Gastrocnemius medialis (tissue), 4 donors: ENCODE measurements at regions not wholly inside any gene's neighbourhood (a gene's known extent, or its start where the extent isn't known, plus 50 kb on each side); places are given as distances from the start of the nearest gene placed in this dataset.
"Not testable (repeated sequence)": the region's sequence is repeated elsewhere in the genome, so short reads cannot be mapped to it uniquely, and the experiment has no call there.

Experiments
- POLR2A ChIP-seq, 2 donors: fragments of 450-650 bp; IDR thresholded peaks; one replicate each; pipeline ENCODE4 v1.6.1; 2017; ENCODE audit warnings: antibody characterized with exemption in 2 of 2, mild to moderate bottlenecking in 2 of 2, moderate library complexity in 2 of 2
- TF ChIP-seq, protein P1 (sequence below), 5 experiments: fragments of 450-650 bp in 3 of 5; fragments of 200-600 bp in 2 of 5; sonication (generic) in 2 of 5; IDR thresholded peaks in 4 of 5; conservative IDR thresholded peaks in 1 of 5; 1 replicate in 4 of 5; 2 replicates in 1 of 5; pipeline ENCODE4 v1.5.1; 2016 to 2019; ENCODE audit warnings: antibody characterized with exemption in 5 of 5, mild to moderate bottlenecking in 3 of 5, moderate library complexity in 3 of 5

- TF ChIP-seq, protein P1, sequence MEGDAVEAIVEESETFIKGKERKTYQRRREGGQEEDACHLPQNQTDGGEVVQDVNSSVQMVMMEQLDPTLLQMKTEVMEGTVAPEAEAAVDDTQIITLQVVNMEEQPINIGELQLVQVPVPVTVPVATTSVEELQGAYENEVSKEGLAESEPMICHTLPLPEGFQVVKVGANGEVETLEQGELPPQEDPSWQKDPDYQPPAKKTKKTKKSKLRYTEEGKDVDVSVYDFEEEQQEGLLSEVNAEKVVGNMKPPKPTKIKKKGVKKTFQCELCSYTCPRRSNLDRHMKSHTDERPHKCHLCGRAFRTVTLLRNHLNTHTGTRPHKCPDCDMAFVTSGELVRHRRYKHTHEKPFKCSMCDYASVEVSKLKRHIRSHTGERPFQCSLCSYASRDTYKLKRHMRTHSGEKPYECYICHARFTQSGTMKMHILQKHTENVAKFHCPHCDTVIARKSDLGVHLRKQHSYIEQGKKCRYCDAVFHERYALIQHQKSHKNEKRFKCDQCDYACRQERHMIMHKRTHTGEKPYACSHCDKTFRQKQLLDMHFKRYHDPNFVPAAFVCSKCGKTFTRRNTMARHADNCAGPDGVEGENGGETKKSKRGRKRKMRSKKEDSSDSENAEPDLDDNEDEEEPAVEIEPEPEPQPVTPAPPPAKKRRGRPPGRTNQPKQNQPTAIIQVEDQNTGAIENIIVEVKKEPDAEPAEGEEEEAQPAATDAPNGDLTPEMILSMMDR (IDR thresholded peaks at IDR 0.05 in 4 of 5, conservative IDR thresholded peaks at IDR 0.05 in 1 of 5) = not testable (repeated sequence)
- TF ChIP-seq POLR2A (IDR thresholded peaks at IDR 0.05) = not testable (repeated sequence)
These were observed 67.9 kb upstream of the NPAS2 start for GRCh38 chr2:100751871-100752625.
